AG04450 (cell line): ENCODE measurements at regions not wholly inside any gene's neighbourhood (a gene's known extent, or its start where the extent isn't known, plus 50 kb on each side); places are given as distances from the start of the nearest gene placed in this dataset.

Experiments used
- CTCF ChIA-PET: fragments of 300-600, 350-600 bp; formaldehyde crosslinking; extraction: SDS; loops from one replicate; lab custom pipeline; 2022; ENCODE audit warnings: antibody characterized with exemption, inconsistent platforms; lab: Charles Lee
- POLR2A ChIA-PET: fragments of 350-600 bp; formaldehyde crosslinking; extraction: SDS; loops from one replicate; lab custom pipeline; 2021; ENCODE audit warnings: antibody characterized with exemption, inconsistent platforms; lab: Yijun Ruan, JAX
- DNase-seq: peaks from one replicate; pipeline ENCODE4 v3.0.0-alpha.2; 2011; ENCODE audit warnings: low read depth, low spot score
- H3K27ac ChIP-seq: one replicate; pipeline ENCODE4 v1.5.1; 2012; ENCODE audit warnings: low read depth, low read length, control low read depth
- H3K27me3 ChIP-seq: one replicate; pipeline ENCODE4 v1.6.0; 2012; ENCODE audit warnings: low read length; ENCODE audit not compliant: control insufficient read depth, insufficient read depth
- H3K4me3 ChIP-seq: 2 replicates; pipeline ENCODE4 v1.5.1; 2011; ENCODE audit warnings: mild to moderate bottlenecking, low read depth, low read length, control low read depth
- H3K9me3 ChIP-seq: 2 replicates; pipeline ENCODE4 v1.5.1; 2012; ENCODE audit warnings: low read length; ENCODE audit not compliant: control insufficient read depth, insufficient read depth
- CTCF ChIP-seq: IDR thresholded peaks from 2 replicates; pipeline ENCODE4 v1.5.1; 2011; ENCODE audit warnings: low read depth, low read length, control low read depth, inconsistent platforms

- ChIA-PET POLR2A (interaction anchor here (1.3 to 2.2 kb wide), 2 partner anchors 9 to 19 kb away, joined by 5 to 10 read pairs; no protein-coding TSS in a partner anchor), CTCF (interaction anchor here (0.8 to 3.8 kb wide), 16 partner anchors 9 to 673 kb away, joined by 3 to 26 read pairs (median 4); no protein-coding TSS in a partner anchor)
- TF ChIP-seq CTCF, result no peak
These were observed 81.9 kb upstream of the CCDC28A start for GRCh38 chr6:138691595-138692057.

GRCh38 chr6:138692058-138692977 is 81.3 kb upstream of the CCDC28A start:
- Histone ChIP-seq H3K27ac (peak overlapping the region; percentile 70), H3K27me3 (no peaks in the 10 kb centered on the region), H3K9me3 (no peaks in the 10 kb centered on the region), H3K4me3 (peak overlapping the region; percentile 78)
- ChIA-PET POLR2A (interaction anchor here (1.1 to 2.2 kb wide), 3 partner anchors 9 to 27 kb away, joined by 4 to 10 read pairs (median 5); no protein-coding TSS in a partner anchor), CTCF (interaction anchor here (0.6 to 3.8 kb wide), 20 partner anchors 9 to 672 kb away, joined by 3 to 26 read pairs (median 4); no protein-coding TSS in a partner anchor)
- peak; percentile 64 for TF ChIP-seq CTCF
- no peak for DNase-seq

More at GRCh38 chr6:138691595-138692057, 81.9 kb upstream of the CCDC28A start:
- Histone ChIP-seq H3K27me3 (no peaks in the 10 kb centered on the region), H3K4me3 (peak overlapping the region; percentile 78), H3K9me3 (no peaks in the 10 kb centered on the region), H3K27ac (peak overlapping the region; percentile 70)
- peak; percentile 13 for DNase-seq

- DNase-seq, result peak; percentile 21
- POLR2A ChIA-PET, result interaction anchor here (1.1 to 2.2 kb wide), 2 partner anchors 10 to 26 kb away, joined by 4 to 10 read pairs; no protein-coding TSS in a partner anchor
- no peaks in the 10 kb centered on the region for H3K9me3 ChIP-seq
- no peaks in the 10 kb centered on the region for H3K27me3 ChIP-seq
- TF ChIP-seq CTCF, result peak; percentile 16; the same call in 1 of the 2 replicates
- H3K4me3 ChIP-seq, result peak overlapping the region; percentile 78
- CTCF ChIA-PET, result interaction anchor here (0.6 to 3.8 kb wide), 10 partner anchors 14 to 99 kb away, joined by 3 to 26 read pairs (median 6); no protein-coding TSS in a partner anchor
- no peak overlapping the region for H3K27ac ChIP-seq
These were observed 80.3 kb upstream of the CCDC28A start for GRCh38 chr6:138692978-138693909.

- no peak for TF ChIP-seq CTCF
- H3K27ac ChIP-seq, result no peak overlapping the region
- ChIA-PET POLR2A (no interaction called here), CTCF (no interaction called here)
- H3K4me3 ChIP-seq, result no peak overlapping the region
- no peaks in the 10 kb centered on the region for H3K9me3 ChIP-seq
- DNase-seq, result no peak
- no peaks in the 10 kb centered on the region for H3K27me3 ChIP-seq
These were observed 78.4 kb upstream of the CCDC28A start for GRCh38 chr6:138695193-138695592.
